ENCODE measurements at regions not wholly inside any gene's neighbourhood (a gene's known extent, or its start where the extent isn't known, plus 50 kb on each side); places are given as distances from the start of the nearest gene placed in this dataset.
A peak's percentile ranks its signal among the peaks of the same experiment; 100 is the strongest.
"Not testable (repeated sequence)": the region's sequence is repeated elsewhere in the genome, so short reads cannot be mapped to it uniquely, and the experiment has no call there.

DNA sequence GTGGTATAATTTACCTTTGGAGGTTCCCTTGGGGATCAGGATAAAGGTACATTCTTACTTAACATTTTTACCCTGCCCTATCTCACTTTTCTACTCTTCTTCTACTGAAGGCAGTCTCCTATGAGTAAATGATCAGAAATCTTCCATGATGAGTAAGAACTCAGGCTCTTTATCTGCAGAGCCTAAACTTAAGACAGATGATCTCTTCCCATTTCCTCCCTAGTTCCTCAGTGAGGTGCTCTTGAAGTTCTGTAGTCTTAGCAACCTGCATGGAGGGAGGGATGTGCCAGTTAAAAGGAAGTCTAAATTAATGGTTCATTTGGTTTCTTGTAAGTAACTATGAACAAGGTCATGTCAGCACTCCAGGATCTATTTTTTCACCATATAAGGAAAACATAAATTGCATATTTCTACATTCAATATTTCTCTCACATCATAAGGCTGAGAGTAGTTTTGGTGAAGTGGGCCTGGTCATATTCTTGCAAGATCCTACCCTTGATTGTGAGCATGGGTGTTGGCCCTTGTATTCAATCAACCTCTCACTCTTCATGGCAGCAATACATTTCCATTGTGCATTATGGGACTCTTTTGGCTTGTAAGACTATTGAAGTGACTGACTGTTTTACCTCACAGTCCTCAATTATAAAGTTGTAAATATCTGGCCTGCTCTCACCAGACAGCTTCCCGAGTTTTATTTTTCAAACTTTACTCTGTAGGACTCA lies 295.5 kb downstream of the SLC7A11 start:
- DNase-seq (ENCODE audit: low spot score) (no peak), ATAC-seq (ENCODE audit: low FRiP score) (peak; percentile 70)
- TF ChIP-seq, protein P1, sequence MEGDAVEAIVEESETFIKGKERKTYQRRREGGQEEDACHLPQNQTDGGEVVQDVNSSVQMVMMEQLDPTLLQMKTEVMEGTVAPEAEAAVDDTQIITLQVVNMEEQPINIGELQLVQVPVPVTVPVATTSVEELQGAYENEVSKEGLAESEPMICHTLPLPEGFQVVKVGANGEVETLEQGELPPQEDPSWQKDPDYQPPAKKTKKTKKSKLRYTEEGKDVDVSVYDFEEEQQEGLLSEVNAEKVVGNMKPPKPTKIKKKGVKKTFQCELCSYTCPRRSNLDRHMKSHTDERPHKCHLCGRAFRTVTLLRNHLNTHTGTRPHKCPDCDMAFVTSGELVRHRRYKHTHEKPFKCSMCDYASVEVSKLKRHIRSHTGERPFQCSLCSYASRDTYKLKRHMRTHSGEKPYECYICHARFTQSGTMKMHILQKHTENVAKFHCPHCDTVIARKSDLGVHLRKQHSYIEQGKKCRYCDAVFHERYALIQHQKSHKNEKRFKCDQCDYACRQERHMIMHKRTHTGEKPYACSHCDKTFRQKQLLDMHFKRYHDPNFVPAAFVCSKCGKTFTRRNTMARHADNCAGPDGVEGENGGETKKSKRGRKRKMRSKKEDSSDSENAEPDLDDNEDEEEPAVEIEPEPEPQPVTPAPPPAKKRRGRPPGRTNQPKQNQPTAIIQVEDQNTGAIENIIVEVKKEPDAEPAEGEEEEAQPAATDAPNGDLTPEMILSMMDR (IDR thresholded peaks at IDR 0.05): no peak

DNA sequence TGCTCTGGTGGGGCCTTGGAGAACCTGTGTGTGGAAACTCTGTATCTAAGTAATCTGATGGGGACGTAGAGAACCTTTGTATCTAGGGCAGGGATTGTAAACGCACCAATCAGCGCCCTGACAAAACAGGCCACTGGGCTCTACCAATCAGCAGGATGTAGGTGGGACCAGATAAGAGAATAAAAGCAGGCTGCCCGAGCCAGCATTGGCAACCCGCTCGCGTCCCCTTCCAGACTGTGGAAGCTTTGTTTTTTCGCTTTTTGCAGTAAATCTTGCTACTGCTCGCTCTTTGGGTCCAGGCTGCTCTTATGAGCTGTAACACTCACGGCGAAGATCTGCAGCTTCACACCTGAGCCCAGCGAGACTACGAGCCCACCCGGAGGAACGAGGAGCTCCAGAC lies 299.3 kb downstream of the SLC7A11 start:
- not testable (repeated sequence) for ATAC-seq (ENCODE audit: low FRiP score)

DNA sequence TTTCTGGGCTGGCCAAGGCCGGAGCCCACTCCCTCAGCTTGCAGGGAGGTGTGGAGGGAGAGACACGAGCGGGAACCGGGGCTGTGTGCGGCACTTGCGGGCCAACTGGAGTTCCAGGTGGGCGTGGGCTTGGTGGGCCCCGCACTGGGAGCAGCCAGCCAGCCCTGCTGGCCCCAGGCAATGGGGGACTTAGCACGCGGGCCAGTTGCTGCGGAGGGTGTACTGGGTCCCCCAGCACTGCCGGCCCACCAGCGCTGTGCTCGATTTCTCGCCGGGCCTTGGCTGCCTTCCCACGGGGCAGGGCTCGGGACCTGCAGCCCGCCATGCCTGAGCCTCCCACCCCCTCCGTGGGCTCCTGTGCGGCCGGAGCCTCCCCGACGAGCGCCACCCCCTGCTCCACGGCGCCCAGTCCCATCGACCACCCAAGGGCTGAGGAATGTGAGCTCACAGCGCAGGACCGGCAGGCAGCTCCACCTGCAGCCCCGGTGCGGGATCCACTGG lies 300.1 kb downstream of the SLC7A11 start:
- not testable (repeated sequence) for DNase-seq (ENCODE audit: low spot score); ATAC-seq (ENCODE audit: low FRiP score)

More for the DNA sequence above, 299.3 kb downstream of the SLC7A11 start:
- not testable (repeated sequence) for DNase-seq (ENCODE audit: low spot score)

DNA sequence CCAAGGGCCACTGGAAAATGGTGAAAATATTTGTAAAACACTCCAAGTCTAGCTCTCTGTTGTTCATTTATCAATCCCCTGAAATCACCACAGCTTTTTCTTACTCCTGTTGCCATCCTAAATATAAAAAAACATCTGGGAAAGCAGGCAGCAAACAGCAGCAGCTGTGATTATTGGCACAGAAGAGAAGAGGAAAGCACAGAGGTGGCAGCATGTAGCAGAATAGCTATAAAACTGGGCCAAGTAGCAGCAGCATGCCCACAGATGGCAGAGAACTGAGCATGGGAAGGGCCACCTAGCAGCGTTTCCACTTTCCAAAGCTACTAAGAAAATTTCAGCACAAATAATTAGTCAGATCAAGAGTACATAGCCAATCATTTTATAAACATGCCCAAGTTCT lies 307.2 kb downstream of the SLC7A11 start:
- DNase-seq (ENCODE audit: low spot score) (no peak), ATAC-seq (ENCODE audit: low FRiP score) (no peak)

DNA sequence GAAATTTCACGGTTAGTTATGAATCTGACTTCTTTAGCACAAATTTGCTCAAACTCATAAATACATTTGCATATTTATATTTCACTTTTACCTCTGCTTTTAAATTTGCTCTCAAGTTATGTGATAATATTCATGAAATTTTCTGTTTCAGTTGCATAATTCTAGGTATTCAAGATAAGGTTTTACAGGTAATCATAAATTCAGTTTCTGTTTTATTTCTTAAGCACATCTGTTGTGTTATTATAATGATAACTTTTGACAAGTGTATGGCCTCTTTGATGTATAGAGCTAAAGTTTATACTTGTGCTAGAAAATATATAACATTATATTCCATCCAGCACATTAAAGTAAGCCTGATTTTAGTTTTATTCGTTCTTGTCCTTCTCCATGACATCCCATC lies 308.1 kb downstream of the SLC7A11 start:
- TF ChIP-seq, protein P1 (IDR thresholded peaks at IDR 0.05): no peak
- ATAC-seq (ENCODE audit: low FRiP score) (no peak), DNase-seq (ENCODE audit: low spot score) (no peak)

More for the DNA sequence above, 307.2 kb downstream of the SLC7A11 start:
- TF ChIP-seq, protein P1 (IDR thresholded peaks at IDR 0.05): no peak

DNA sequence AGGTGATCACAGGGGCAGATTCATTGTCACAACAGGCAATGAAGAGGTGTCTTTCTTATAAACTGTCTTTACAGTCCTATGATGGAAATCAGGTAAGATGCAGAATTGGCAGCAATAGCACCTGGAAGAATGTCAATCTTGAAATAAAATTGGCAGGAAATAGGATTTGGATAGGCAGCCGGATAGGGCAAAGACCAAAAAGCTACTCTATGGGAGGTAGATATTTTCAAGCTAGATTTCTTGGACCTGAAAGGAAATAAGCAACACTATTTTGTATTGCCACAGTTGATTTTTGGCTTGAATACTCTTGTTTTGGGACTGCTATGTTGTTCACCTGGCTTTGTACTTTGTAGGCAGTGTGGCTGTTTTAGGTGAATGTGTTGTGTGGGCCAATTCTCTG lies 314.2 kb downstream of the SLC7A11 start:
- ATAC-seq (ENCODE audit: low FRiP score) (no peak), DNase-seq (ENCODE audit: low spot score) (no peak)
- TF ChIP-seq, protein P1 (IDR thresholded peaks at IDR 0.05): no peak

DNA sequence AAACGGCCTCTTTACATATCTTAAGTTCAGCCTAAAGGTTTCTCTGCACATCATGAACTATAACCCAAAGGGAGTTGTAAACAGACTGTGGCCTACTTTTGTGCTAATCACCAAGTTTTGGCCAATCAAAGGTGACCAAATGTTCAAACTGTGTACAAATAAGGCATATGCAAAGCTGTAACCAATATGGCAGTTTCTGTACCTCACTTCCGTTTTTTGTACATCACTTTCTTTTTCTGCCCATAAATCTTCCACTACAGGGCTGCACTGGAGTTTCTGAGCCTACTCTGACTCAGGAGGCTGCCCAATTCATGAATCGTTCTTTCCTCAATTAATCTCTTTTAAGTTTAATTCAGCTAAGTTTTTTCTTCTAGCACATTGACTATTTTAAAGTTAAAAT lies 318.7 kb downstream of the SLC7A11 start:
- no peak for ATAC-seq (ENCODE audit: low FRiP score)
- TF ChIP-seq, protein P1 (IDR thresholded peaks at IDR 0.05): no peak
- DNase-seq (ENCODE audit: low spot score): no peak

DNA sequence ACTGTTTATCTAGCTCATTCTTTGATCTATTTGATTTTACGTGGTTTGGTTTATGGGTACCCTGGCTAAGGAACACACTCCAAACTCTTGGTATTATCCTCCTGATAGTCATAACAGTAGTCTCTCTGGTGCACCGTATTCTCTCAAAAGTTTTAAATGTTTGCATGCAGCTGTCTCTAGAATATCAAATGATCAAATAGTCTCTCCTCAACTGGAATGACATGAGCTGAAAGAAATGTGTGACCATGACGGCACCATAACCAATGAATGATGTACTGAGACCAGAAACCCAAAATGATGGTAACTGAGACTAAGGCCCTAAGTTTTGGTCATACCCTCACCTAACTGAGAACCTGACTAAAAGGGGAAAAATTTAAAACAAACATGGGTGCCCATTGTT lies 319.4 kb downstream of the SLC7A11 start:
- TF ChIP-seq, protein P1 (IDR thresholded peaks at IDR 0.05): no peak
- no peak for DNase-seq (ENCODE audit: low spot score)
- no peak for ATAC-seq (ENCODE audit: low FRiP score)

Measured in omental fat pad (tissue), 3 donors.